Brain pericyte (primary cell): ENCODE measurements at regions not wholly inside any gene's neighbourhood (a gene's known extent, or its start where the extent isn't known, plus 50 kb on each side); places are given as distances from the start of the nearest gene placed in this dataset.

Source experiments
- DNase-seq: peaks from one replicate; pipeline ENCODE4 v3.0.0-alpha.2; 2012; ENCODE audit warnings: low read depth, low spot score

DNA sequence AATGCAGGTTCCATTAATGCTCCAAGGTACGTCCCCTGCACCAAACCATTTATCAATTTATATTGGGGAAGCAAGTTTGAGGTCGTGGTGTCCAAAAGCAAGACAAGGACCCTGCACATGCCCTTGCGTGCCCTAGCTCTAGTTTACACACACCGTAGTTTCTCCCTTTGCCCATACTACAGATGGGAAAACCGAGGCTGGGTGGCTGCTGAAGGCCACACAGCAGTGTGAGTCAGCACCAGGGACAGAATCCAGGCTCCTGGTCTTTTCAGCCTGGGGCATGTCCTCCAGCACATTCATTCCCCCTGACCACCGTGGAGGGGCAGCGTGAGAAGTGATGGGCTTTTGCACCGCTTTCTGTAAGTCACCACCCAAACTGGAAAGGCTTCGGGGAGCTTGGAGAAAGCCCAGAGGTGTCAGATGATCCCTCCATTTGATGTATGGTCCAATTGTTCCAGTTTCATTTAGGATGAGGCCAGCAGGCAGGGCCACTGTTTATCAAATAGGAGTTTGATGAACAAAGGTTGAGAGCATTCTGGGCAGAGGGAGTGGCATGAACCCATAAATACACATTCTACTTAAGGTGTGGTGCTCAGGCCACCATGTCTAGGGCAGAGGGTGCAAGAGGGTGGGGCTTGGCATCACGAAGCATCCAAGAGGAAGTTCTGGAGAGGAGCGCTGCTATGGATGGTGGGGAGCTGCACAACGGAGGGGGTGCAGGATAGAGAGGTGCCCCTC lies 274.1 kb downstream of the HAUS1 start:
- no peak for DNase-seq

DNA sequence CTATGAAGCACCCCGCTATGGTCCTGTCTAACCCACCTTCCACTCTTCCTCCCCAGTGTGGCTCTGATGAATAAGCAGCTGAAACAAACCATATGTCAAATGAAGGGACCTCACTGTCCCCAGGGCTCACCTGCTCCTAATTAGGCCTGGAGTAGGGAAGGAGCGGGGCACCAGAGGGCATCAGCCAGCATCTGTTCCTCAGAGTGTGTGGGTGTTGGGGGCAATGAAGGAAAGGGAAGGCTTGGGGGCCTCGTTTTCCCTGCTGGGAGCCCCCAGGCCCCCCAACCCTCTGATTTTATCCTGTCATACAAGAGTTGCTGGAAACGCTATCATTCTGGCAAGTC lies 274.7 kb downstream of the HAUS1 start:
- DNase-seq: no peak

GRCh38 chr18:46379323-46379950 lies 275.3 kb downstream of the HAUS1 start:
- DNase-seq: no peak

- DNase-seq: no peak
Measured at GRCh38 chr18:46385124-46385523, 271.9 kb downstream of the LOXHD1 start.

GRCh38 chr18:46386788-46387187 lies 270.2 kb downstream of the LOXHD1 start:
- DNase-seq: no peak

GRCh38 chr18:46387441-46388131 lies 269.4 kb downstream of the LOXHD1 start:
- DNase-seq: no peak

GRCh38 chr18:46388286-46388685 lies 268.7 kb downstream of the LOXHD1 start:
- no peak for DNase-seq

- no peak for DNase-seq
Measured at GRCh38 chr18:46392576-46392975, 264.4 kb downstream of the LOXHD1 start.

- DNase-seq: no peak
Measured at GRCh38 chr18:46393230-46393629, 263.8 kb downstream of the LOXHD1 start.

DNA sequence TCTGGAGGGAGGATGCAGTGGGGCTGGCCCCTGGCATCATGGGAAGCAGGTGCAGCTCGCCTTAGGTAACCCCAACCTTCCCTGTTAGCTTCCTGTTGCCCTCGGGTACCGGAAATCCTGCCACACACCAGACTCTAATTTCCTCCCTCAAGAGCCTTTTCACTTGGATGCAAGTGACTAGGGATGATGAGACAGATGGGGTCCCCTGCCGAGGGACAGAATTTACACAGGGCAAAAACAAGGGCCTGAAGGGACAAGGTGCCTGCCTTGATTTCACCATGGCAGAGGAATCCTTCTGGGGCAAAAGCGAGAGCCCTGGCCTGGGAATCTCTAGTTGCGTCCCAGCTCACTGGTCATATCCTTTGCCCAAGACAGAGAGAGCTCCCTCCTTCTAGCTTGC lies 263.1 kb downstream of the LOXHD1 start:
- DNase-seq: no peak

DNA sequence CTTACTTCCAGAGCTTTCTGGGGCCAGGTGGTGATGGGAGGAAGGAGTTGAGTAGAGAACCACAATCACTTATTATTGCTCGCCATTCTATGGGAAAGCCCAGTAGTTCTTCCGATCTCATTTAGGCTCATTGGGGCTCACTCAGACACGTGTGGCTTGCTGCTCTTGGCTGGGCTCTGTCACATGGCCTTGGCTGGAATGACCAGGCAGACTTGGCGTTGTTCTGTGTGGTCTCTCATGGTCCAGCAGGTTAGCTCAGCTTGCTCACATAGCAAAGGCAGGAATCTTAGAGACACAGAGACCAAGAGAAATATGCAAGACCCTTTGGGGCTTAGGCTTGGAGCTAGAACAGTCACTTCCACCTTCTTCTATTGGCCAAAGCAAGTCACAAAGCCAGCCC lies 261.2 kb downstream of the LOXHD1 start:
- DNase-seq: no peak

DNA sequence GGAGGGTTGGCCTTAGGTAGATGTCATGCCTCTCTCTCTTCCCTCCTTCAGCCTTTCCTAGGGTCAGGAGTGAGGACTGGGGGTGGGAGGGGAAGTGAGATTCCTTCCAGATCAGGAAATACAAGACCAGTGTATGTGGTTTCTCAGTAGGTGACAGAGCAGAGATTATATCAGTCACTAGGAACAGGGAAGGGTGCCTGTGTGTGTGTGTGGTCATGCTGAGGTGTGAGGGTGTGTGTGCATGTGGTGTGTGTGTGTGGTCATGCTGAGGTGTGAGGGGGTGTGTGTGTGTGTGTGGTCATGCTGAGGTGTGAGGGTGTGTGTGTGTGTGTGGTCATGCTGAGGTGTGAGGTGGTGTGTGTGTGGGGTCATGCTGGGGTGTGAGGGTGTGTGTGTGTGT lies 259.8 kb downstream of the LOXHD1 start:
- DNase-seq: no peak

DNA sequence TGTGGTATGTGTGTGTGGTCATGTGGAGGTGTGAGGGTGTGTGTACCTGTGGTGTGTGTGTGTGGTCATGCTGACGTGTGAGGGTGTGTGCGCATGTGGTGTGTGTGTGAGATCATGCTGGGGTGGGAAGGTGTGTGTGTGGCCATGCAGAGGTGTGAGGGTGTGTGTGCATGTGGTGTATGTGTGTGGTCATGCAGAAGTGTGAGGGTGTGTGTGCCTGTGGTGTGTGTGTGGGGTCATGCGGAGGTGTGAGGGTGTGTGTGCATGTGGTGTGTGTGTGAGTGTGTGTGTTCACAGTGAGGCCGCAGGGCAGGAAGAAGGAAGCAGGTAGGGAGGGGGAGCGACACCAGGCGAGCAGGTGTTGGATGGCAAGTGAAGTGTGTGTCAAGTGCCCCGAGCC lies 259.0 kb downstream of the LOXHD1 start:
- no peak for DNase-seq

DNA sequence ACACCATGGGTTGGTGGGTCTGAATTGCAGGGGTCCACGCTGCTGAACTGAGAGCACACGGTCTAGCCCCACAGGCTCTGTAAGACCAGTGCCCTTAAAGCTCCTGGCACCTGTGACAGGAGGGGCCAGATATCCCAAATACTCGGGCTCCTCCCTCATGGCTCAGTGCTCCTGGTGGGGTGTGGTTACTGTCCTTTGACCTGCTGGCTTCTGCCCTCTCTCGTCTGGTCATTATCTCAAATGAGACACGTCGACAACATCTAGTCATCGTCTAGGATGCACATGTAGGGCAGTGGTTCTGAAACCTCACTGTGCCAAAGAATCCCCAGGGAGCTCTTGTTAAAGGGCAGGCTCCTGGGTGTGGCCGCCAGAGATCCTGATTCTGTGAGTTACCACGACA lies 258.4 kb downstream of the LOXHD1 start:
- no peak for DNase-seq

DNA sequence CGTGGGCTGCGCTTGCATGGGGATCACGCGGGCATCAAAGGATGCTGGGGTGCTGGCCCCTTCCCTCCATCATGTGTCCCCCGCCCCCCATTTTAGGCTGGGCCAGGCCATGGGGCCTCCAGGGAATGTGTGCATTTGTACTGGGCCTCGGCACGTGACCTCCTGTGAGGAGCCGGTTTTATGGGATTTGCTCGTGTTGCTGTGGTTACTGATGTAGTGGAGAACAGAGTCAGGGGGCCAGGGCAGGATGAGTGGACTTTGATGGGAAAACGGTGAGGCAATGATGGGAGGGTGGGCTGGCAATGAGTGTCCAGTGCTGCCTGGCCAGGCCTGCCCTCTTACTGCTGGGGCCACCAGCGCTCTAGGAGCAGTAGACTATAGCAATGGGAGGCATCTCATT lies 257.7 kb downstream of the LOXHD1 start:
- no peak for DNase-seq

DNA sequence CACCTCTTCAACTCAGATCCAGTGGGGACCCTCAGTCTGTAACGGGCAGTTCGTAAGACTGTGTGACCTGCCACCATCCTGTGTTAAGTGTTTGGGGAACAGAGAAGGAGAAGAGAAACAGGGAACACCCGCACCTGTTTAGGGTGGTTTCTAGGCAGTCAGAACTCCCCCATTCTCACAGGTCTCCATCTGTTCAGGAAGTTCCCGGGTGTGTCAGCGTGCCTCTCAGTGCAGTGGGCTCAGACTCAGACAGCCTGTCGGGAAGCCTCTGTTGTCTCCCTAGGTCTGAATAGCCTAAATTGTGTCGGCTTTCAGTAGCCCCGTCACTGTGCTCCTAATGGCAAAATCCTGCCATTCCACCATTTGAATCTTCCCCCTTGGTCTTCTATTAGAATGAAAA lies 256.6 kb downstream of the LOXHD1 start:
- no peak for DNase-seq

DNA sequence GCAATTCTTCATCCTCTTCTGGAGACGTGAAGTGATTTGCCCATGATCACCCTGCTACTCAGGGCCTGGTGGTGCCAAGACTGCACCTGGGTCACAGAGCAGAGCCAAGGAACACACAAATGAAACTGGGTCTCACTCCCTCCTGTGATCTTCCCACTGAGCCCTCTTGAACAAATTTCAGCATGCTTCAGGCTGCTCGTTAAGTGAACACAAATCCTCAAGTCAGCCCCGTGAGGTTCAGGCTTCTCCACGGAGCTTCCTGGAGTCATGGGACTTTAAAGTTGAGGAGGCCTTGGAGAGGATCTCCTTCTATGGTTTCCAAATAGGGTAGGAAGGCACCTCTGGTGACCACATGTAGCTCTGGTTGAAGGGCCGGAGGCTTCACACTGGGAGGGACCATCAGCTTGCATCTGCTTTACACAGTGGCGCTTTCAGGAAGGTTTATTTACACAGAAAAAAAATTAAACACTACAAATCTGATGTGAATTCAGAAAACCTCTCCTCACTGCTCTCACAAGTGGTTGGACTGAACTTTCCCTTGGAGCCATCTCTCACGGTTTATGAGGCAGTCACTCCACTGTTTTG lies 255.4 kb downstream of the LOXHD1 start:
- no peak for DNase-seq

DNA sequence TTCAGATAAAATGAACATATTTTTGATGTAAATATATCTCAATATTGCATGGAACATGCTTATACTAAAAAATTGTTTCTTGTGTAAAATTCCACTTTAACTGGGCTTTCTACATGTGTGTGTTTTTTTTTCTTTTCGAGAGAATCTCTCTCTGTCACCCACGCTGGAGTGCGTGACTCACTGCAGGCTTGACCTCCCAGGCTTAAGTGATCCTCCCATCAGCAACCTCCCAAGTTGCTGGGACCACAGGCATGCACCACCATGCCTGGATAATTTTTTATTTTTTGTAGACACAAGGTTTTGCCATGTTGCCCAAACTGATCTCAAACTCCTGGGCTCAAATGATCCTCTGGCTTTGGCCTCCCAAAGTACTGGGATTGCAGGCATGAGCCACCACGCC lies 254.6 kb downstream of the LOXHD1 start:
- no peak for DNase-seq

DNA sequence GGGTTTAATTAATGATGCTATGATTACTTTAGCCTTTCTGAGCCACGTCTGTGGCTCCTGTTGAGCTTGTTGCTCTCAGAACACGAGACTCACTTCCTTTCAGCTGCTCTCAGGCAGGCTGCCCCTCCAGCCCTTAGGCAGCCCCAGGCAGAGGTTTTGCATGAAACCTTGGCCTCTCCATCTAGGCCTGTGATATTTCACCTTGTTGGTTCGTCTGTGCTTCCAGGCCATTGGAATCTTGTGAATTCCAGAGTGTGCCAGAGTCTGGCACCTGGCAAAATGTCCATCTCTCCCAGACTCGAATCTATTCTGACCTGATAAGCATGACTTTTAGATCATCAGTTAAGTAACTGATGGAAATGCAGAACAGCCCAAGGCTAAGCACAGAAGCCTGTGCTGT lies 254.1 kb downstream of the LOXHD1 start:
- no peak for DNase-seq

GRCh38 chr18:46405832-46406538 lies 251.0 kb downstream of the LOXHD1 start:
- no peak for DNase-seq

GRCh38 chr18:46406539-46406932 lies 250.5 kb downstream of the LOXHD1 start:
- DNase-seq: no peak

DNA sequence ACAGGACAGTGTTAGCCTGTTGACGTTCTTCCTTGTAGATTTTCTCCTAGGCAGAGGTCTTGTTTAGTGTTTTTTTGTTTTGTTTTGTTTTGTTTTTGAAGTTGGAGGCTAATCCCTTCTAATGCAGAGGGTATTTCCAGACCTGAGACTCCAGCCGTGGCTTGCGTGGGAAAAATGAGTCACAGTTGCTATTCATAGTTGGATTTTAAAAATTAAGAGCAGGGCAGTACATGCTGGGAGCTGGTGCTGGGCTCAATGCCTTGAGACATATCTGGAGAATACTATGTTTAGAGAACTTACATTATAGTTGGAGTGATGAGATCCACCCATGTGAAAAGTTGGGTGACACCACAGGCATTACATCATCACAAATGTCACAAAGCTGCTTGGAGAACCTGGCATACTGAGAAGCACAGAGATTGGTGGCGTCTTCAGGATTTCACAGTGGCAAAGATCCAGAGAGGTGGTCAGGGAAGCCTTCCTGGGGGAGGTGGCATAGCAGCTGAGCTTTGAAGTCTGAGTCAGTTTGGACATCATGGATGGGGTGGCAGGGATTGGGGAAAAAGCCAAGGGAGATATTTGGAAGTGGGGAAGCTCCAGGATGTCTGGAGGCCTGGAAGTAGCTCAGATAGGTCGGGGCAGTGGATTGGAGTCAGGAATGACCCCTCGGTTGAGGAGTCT lies 249.4 kb downstream of the LOXHD1 start:
- DNase-seq: no peak
